HUES48 (cell line): ENCODE measurements at regions not wholly inside any gene's neighbourhood (a gene's known extent, or its start where the extent isn't known, plus 50 kb on each side); places are given as distances from the start of the nearest gene placed in this dataset.

ENCODE experiments used
- H3K27ac ChIP-seq: one replicate; pipeline ENCODE4 v1.7.0; 2013; ENCODE audit warnings: low read depth, low read length, inconsistent platforms
- H3K27me3 ChIP-seq: 2 replicates; pipeline ENCODE4 v1.6.1; 2013; ENCODE audit warnings: mild to moderate bottlenecking, low read length; ENCODE audit not compliant: control insufficient read depth, insufficient read depth
- H3K36me3 ChIP-seq: 2 replicates; pipeline ENCODE4 v1.6.1; 2013; ENCODE audit warnings: low read length; ENCODE audit not compliant: control insufficient read depth, insufficient read depth
- H3K4me1 ChIP-seq: 2 replicates; pipeline ENCODE4 v1.6.1; 2013; ENCODE audit warnings: mild to moderate bottlenecking, low read length; ENCODE audit not compliant: control insufficient read depth, insufficient read depth
- H3K4me3 ChIP-seq: 2 replicates; pipeline ENCODE4 v1.5.1; 2013; ENCODE audit warnings: mild to moderate bottlenecking, low read depth, low read length
- H3K9ac ChIP-seq: 2 replicates; pipeline ENCODE4 v1.6.1; 2013; ENCODE audit warnings: mild to moderate bottlenecking, low read depth, low read length, moderate library complexity
- H3K9me3 ChIP-seq: 2 replicates; pipeline ENCODE4 v1.6.1; 2013; ENCODE audit warnings: low read length; ENCODE audit not compliant: control insufficient read depth, insufficient read depth

DNA sequence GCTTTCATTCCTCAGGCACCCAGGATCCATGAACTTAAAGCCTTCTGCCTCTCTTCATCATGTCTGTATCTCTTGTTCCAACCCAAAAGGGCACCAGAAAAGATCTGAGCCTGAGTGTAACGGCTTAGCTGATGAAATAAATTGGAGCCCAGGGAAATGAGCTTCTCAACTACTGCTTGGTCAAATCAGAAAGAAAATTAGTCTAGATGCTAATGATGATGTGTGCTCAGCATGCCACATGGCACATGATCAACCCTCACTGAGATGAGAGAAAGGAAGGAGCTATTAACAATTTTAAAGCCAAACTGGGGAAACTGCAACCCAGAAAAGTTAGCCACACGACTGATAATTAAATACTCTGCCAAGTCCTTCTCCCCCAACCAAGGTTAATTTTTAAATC, 325.7 kb downstream of the CNTN3 start:
- no peaks in the 10 kb centered on the region for H3K4me1 ChIP-seq
- H3K4me3 ChIP-seq = no peak overlapping the region
- no peaks in the 10 kb centered on the region for H3K27me3 ChIP-seq
- no peak overlapping the region for H3K9ac ChIP-seq
- H3K9me3 ChIP-seq = no peaks in the 10 kb centered on the region
- H3K36me3 ChIP-seq = no peaks in the 10 kb centered on the region
- H3K27ac ChIP-seq = no peak overlapping the region

GRCh38 chr3:74287557-74287956, 326.9 kb downstream of the CNTN3 start:
- no peaks in the 10 kb centered on the region for H3K4me1 ChIP-seq
- H3K9ac ChIP-seq = no peak overlapping the region
- no peaks in the 10 kb centered on the region for H3K27me3 ChIP-seq
- no peaks in the 10 kb centered on the region for H3K9me3 ChIP-seq
- H3K27ac ChIP-seq = no peak overlapping the region
- H3K4me3 ChIP-seq = no peak overlapping the region
- H3K36me3 ChIP-seq = no peaks in the 10 kb centered on the region

DNA sequence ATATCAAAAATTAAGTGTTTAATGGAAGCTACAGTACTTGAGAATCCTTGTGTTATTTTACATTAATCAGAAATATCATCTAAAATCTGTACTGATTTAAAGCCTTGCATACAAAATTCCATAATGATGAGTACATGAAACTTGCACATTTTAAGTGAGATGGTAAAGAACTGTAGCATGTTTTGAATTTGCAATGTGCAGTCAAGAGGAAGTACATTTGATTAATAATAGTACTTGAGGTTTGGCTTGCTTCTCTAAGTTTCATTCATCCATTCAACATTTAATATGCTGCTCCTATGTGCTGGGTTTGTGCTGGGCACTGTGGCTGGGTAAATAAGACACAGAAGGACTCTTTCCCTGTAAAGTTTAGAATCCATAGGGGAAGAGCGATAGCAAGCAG, 332.3 kb downstream of the CNTN3 start:
- Histone ChIP-seq H3K4me1 (no peaks in the 10 kb centered on the region), H3K27me3 (no peaks in the 10 kb centered on the region), H3K4me3 (no peak overlapping the region), H3K9ac (no peak overlapping the region), H3K27ac (no peak overlapping the region), H3K9me3 (no peaks in the 10 kb centered on the region), H3K36me3 (no peaks in the 10 kb centered on the region)

DNA sequence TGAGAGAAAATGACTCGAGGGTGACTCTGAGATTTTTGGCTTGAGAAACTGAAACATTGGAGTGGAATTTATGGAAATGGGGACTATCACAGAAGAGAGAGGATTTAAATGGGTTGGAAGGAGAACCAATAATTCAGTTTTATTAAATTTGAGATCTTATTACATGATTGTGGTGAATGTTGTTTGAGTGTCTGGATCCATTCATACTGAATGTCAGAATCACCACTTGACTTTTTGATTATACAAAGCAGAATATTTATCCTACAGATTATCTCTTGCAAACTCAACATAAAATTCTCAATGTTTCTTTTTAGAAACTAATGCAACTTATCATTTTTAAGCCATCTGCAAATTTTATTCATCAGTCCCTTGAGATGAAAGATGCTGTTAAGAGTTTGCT, 332.8 kb downstream of the CNTN3 start:
- Histone ChIP-seq H3K4me1 (no peaks in the 10 kb centered on the region), H3K9ac (no peak overlapping the region), H3K9me3 (no peaks in the 10 kb centered on the region), H3K27ac (no peak overlapping the region), H3K27me3 (no peaks in the 10 kb centered on the region), H3K4me3 (no peak overlapping the region), H3K36me3 (no peaks in the 10 kb centered on the region)

DNA sequence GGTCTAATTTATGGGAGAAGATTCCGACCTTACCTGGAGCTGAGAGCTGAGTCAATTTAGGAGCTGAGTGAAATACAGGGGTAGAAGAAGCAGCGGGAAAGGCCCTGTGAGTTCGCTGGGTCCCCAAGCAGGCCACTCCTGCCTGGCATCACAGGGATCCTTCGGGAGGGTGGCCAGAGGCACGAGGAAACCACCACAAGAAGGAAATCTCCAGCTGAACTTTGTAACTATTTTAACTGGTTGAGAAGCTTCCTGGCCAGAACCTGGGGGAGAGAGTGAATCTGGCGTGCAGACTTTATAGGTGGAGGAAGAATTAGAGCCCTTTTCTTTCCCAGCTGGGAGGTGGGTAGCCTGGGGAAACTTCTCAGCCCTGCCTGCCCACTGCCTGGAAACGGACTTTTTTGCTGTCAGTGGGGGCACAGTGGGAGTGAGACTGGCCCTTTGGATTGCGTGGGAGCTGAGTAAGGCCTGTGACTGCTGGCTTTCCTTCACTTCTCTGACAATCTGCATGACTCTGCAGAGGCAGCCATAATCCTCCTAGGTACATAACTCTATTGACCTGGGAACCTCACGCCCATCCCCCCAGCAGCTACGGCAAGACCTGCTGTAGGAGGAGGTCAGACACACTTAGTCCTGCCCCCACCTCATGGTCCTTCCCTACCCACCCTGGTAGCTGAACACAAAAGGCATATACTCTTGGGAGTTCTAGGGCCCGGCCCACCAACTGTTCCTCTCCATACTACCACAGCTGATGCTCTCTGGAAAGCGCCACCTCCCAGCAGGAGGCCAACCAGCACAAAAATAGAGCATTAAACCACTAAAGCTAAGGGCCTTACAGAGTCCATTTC, 340.7 kb downstream of the CNTN3 start:
- H3K4me1 ChIP-seq = no peaks in the 10 kb centered on the region
- H3K36me3 ChIP-seq = no peaks in the 10 kb centered on the region
- H3K27me3 ChIP-seq = no peaks in the 10 kb centered on the region
- H3K9me3 ChIP-seq = no peaks in the 10 kb centered on the region
- no peak overlapping the region for H3K9ac ChIP-seq
- H3K27ac ChIP-seq = no peak overlapping the region
- no peak overlapping the region for H3K4me3 ChIP-seq

DNA sequence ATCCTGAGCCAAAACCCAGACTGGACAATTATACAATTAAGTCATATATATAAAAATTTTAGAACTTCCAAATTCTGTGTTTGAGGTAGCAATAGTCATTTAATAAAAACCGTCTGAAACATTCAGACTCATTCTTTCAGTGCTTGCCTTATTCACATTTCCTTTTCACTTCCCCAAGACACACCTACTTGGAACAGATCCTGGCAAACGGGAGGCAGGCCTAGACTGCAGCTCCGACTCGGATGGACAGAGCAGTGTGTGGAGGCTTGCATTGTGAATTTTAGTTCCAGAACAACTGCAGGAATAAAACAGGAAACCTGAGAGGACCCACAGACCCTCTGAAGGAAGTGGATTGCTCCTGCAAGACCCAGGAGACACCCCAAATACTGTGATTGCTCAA, 341.4 kb downstream of the CNTN3 start:
- Histone ChIP-seq H3K9ac (no peak overlapping the region), H3K4me1 (no peaks in the 10 kb centered on the region), H3K27me3 (no peaks in the 10 kb centered on the region), H3K4me3 (no peak overlapping the region), H3K27ac (no peak overlapping the region), H3K36me3 (no peaks in the 10 kb centered on the region), H3K9me3 (no peaks in the 10 kb centered on the region)

GRCh38 chr3:74271541-74271940, 342.9 kb downstream of the CNTN3 start:
- Histone ChIP-seq H3K4me3 (no peak overlapping the region), H3K36me3 (no peaks in the 10 kb centered on the region), H3K27ac (no peak overlapping the region), H3K9me3 (no peaks in the 10 kb centered on the region), H3K4me1 (no peaks in the 10 kb centered on the region), H3K9ac (no peak overlapping the region), H3K27me3 (no peaks in the 10 kb centered on the region)

- no peaks in the 10 kb centered on the region for H3K36me3 ChIP-seq
- no peak overlapping the region for H3K27ac ChIP-seq
- H3K27me3 ChIP-seq = no peaks in the 10 kb centered on the region
- no peaks in the 10 kb centered on the region for H3K9me3 ChIP-seq
- no peak overlapping the region for H3K4me3 ChIP-seq
- H3K9ac ChIP-seq = no peak overlapping the region
- H3K4me1 ChIP-seq = no peaks in the 10 kb centered on the region
Measured at GRCh38 chr3:74269689-74270088, 344.8 kb downstream of the CNTN3 start.

DNA sequence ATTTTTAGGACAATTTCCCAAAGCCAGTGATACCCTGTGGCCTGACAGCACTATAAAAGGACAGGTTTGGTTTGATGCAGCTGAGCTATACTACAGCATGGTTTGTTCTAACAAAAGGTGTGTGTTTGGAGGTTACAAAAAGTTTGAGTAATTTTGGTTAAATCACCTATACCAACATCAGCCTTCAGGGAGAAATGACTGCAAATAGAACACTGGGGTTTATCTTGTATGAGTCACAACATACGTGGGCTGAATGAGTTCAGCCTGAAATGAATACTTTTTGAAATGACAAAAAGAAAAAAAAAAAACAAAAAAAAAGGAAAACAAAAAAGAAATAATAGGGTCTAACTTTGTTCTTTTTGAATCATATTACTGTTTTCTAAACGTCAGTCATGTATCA, 345.7 kb downstream of the CNTN3 start:
- Histone ChIP-seq H3K9me3 (no peaks in the 10 kb centered on the region), H3K36me3 (no peaks in the 10 kb centered on the region), H3K9ac (no peak overlapping the region), H3K4me1 (no peaks in the 10 kb centered on the region), H3K4me3 (no peak overlapping the region), H3K27me3 (no peaks in the 10 kb centered on the region), H3K27ac (no peak overlapping the region)

GRCh38 chr3:74267588-74268184, 346.8 kb downstream of the CNTN3 start:
- H3K27me3 ChIP-seq = no peaks in the 10 kb centered on the region
- H3K27ac ChIP-seq = no peak overlapping the region
- no peaks in the 10 kb centered on the region for H3K9me3 ChIP-seq
- H3K4me1 ChIP-seq = no peaks in the 10 kb centered on the region
- no peaks in the 10 kb centered on the region for H3K36me3 ChIP-seq
- no peak overlapping the region for H3K4me3 ChIP-seq
- H3K9ac ChIP-seq = no peak overlapping the region

DNA sequence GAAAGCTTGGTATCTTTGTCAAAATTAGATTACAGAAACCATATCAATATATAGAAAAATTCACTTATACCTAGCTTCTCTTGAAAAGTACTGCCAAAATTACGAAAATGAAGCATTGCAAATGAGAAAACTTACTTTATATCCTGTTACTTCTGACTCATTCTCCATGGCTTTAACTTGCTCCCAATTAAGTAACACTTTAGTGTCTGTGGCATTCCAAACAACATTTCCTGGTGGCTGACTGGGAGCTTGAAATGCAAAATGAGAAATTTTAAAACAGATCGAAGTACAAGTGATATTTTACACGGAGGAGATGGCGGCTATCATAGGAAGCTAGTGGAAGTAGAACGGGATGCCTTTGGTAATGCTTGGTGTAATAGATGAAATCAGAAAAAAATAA, 347.3 kb downstream of the CNTN3 start:
- Histone ChIP-seq H3K36me3 (no peaks in the 10 kb centered on the region), H3K9ac (no peak overlapping the region), H3K9me3 (no peaks in the 10 kb centered on the region), H3K4me1 (no peaks in the 10 kb centered on the region), H3K27ac (no peak overlapping the region), H3K4me3 (no peak overlapping the region), H3K27me3 (no peaks in the 10 kb centered on the region)
